Testis (tissue), 2 donors: ENCODE measurements at regions not wholly inside any gene's neighbourhood (a gene's known extent, or its start where the extent isn't known, plus 50 kb on each side); places are given as distances from the start of the nearest gene placed in this dataset.

Experiments used
- POLR2A ChIP-seq: fragments of 450-650 bp; IDR thresholded peaks from one replicate; pipeline ENCODE4 v1.6.1; 2017; ENCODE audit warnings: antibody characterized with exemption, mild to moderate bottlenecking, moderate library complexity
- TF ChIP-seq, protein P1 (sequence below), 3 experiments: fragments of 450-650 bp in 2 of 3; fragments of 200-600 bp in 1 of 3; sonication (generic) in 1 of 3; IDR thresholded peaks; one replicate each; pipeline ENCODE4 v1.5.1; 2016 to 2019; ENCODE audit warnings: antibody characterized with exemption in 3 of 3, mild to moderate bottlenecking in 2 of 3, moderate library complexity in 1 of 3

DNA sequence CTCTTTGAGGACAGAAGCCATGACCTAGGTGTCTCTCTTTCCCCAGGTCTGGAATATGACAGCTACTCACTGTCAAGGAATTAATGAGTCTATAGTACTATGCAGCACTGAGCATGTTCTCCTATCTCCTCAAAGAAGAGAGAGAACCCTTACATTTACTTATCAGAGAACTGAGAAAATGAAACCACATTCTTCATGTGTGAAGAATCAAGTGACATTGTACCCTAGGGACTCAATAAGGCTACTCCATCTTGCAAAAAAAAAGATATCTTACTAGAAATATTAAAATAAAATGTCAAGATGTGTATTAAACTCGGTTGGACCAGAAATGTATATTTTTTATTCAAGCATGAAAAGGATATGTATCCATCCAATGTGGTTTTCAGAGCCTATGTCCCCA is 133.2 kb upstream of the COL8A1 start:
- TF ChIP-seq, protein P1, sequence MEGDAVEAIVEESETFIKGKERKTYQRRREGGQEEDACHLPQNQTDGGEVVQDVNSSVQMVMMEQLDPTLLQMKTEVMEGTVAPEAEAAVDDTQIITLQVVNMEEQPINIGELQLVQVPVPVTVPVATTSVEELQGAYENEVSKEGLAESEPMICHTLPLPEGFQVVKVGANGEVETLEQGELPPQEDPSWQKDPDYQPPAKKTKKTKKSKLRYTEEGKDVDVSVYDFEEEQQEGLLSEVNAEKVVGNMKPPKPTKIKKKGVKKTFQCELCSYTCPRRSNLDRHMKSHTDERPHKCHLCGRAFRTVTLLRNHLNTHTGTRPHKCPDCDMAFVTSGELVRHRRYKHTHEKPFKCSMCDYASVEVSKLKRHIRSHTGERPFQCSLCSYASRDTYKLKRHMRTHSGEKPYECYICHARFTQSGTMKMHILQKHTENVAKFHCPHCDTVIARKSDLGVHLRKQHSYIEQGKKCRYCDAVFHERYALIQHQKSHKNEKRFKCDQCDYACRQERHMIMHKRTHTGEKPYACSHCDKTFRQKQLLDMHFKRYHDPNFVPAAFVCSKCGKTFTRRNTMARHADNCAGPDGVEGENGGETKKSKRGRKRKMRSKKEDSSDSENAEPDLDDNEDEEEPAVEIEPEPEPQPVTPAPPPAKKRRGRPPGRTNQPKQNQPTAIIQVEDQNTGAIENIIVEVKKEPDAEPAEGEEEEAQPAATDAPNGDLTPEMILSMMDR (IDR thresholded peaks at IDR 0.05) = no peak
- no peak for TF ChIP-seq POLR2A
